ENCODE measurements at regions not wholly inside any gene's neighbourhood (a gene's known extent, or its start where the extent isn't known, plus 50 kb on each side); places are given as distances from the start of the nearest gene placed in this dataset.

DNA sequence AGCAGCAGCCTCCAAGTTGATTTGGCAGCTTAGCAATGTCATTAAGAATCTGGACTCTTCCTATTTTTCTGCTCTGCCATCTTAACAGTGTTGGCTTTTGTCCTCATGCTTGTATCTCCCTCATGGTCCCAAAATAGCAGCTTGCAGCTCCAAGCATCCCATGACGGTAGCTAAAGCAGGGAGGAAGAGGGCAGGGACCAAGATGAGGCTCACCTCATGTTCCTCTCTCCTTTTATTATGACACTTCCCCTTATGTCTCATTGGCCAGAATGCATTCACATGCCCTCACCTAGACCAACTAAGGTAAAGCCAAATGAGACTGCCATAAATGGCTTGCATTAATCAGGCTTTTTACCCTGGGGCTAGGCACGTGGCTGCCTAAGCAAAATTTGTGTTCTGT, 382.4 kb downstream of the SHQ1 start:
- no peak for TF ChIP-seq CREB1 (IDR thresholded peaks at IDR 0.05)
- no peak for TF ChIP-seq SRF (IDR thresholded peaks at IDR 0.05; ENCODE audit: low read depth, low read length)
- no peak for TF ChIP-seq BACH1 (IDR thresholded peaks at IDR 0.05; ENCODE audit: low read length)
- TF ChIP-seq, protein P1, sequence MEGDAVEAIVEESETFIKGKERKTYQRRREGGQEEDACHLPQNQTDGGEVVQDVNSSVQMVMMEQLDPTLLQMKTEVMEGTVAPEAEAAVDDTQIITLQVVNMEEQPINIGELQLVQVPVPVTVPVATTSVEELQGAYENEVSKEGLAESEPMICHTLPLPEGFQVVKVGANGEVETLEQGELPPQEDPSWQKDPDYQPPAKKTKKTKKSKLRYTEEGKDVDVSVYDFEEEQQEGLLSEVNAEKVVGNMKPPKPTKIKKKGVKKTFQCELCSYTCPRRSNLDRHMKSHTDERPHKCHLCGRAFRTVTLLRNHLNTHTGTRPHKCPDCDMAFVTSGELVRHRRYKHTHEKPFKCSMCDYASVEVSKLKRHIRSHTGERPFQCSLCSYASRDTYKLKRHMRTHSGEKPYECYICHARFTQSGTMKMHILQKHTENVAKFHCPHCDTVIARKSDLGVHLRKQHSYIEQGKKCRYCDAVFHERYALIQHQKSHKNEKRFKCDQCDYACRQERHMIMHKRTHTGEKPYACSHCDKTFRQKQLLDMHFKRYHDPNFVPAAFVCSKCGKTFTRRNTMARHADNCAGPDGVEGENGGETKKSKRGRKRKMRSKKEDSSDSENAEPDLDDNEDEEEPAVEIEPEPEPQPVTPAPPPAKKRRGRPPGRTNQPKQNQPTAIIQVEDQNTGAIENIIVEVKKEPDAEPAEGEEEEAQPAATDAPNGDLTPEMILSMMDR (IDR thresholded peaks at IDR 0.05; ENCODE audit: control extremely low read depth in 1 of 3, insufficient read depth in 1 of 3, low read depth in 1 of 3, low read length in 3 of 3): no peak
- TF ChIP-seq, protein P2, sequence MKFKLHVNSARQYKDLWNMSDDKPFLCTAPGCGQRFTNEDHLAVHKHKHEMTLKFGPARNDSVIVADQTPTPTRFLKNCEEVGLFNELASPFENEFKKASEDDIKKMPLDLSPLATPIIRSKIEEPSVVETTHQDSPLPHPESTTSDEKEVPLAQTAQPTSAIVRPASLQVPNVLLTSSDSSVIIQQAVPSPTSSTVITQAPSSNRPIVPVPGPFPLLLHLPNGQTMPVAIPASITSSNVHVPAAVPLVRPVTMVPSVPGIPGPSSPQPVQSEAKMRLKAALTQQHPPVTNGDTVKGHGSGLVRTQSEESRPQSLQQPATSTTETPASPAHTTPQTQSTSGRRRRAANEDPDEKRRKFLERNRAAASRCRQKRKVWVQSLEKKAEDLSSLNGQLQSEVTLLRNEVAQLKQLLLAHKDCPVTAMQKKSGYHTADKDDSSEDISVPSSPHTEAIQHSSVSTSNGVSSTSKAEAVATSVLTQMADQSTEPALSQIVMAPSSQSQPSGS (IDR thresholded peaks at IDR 0.05; ENCODE audit: low read length): no peak
- no peak for TF ChIP-seq GABPA (IDR thresholded peaks at IDR 0.05; ENCODE audit: borderline replicate concordance, insufficient read depth, low read length)
- TF ChIP-seq POLR2AphosphoS5 (IDR thresholded peaks at IDR 0.05; ENCODE audit: low read depth, low read length): no peak
- TF ChIP-seq, protein P3, sequence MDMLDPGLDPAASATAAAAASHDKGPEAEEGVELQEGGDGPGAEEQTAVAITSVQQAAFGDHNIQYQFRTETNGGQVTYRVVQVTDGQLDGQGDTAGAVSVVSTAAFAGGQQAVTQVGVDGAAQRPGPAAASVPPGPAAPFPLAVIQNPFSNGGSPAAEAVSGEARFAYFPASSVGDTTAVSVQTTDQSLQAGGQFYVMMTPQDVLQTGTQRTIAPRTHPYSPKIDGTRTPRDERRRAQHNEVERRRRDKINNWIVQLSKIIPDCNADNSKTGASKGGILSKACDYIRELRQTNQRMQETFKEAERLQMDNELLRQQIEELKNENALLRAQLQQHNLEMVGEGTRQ (IDR thresholded peaks at IDR 0.05; ENCODE audit: low read length): no peak
- TF ChIP-seq YY1 (IDR thresholded peaks at IDR 0.05; ENCODE audit: low read depth, low read length): no peak

All from H1 (cell line).